ENCODE measurements at regions not wholly inside any gene's neighbourhood (a gene's known extent, or its start where the extent isn't known, plus 50 kb on each side); places are given as distances from the start of the nearest gene placed in this dataset.
"Not testable (repeated sequence)": the region's sequence is repeated elsewhere in the genome, so short reads cannot be mapped to it uniquely, and the experiment has no call there.

GRCh38 chrX:144202726-144203125 is 318.9 kb downstream of the UBE2NL start:
- not testable (repeated sequence) for H3K9me3 Mint-ChIP-seq (ENCODE audit: insufficient read depth)

GRCh38 chrX:144208360-144209024 is 324.6 kb downstream of the UBE2NL start:
- DNase-seq; H3K79me2 ChIP-seq (ENCODE audit: control insufficient read depth, insufficient read depth, low read length); H3K9me3 Mint-ChIP-seq (ENCODE audit: insufficient read depth); H3K27ac Mint-ChIP-seq; H3K36me3 ChIP-seq (replicated peaks in 1 of 2; ENCODE audit: control extremely low read depth in 1 of 2, control insufficient read depth in 1 of 2, extremely low read depth in 1 of 2, insufficient read depth in 2 of 2, low read length in 1 of 2); H3K9ac ChIP-seq (ENCODE audit: low read length); H3K27ac ChIP-seq (ENCODE audit: low read length in 2 of 2); H3K27me3 ChIP-seq (replicated peaks in 1 of 4; ENCODE audit: control extremely low read depth in 1 of 4, control insufficient read depth in 3 of 4, insufficient read depth in 4 of 4, low read length in 3 of 4); H4K20me1 ChIP-seq (ENCODE audit: control insufficient read depth, insufficient read depth, low read length, poor library complexity, severe bottlenecking); H3K27me3 Mint-ChIP-seq; H3K4me1 Mint-ChIP-seq; H3K4me3 ChIP-seq (ENCODE audit: control extremely low read depth in 1 of 5, extremely low read depth in 1 of 5, insufficient read depth in 1 of 5, low read depth in 2 of 5, low read length in 4 of 5); H2AFZ ChIP-seq (ENCODE audit: insufficient read depth, low read depth, low read length, poor library complexity, severe bottlenecking); intact Hi-C loops (cut with micrococcal nuclease); H3K4me3 Mint-ChIP-seq; POLR2A ChIA-PET; ATAC-seq (ENCODE audit: low read depth); CTCF ChIA-PET; H3K4me2 ChIP-seq (replicated peaks; ENCODE audit: low read depth, low read length, poor library complexity, severe bottlenecking); H3K9me3 ChIP-seq (ENCODE audit: control extremely low read depth in 1 of 3, control insufficient read depth in 2 of 3, insufficient read depth in 1 of 3, low read length in 2 of 3); H3K4me1 ChIP-seq (ENCODE audit: control insufficient read depth in 2 of 2, insufficient read depth in 2 of 2, low read length in 2 of 2): not testable (repeated sequence)
- no CpG with 5 or more reads among the region's 6 CpGs for WGBS (ENCODE audit: insufficient coverage)

More at GRCh38 chrX:144202726-144203125, 318.9 kb downstream of the UBE2NL start:
- H3K27ac Mint-ChIP-seq; H3K4me1 Mint-ChIP-seq; H3K27me3 ChIP-seq (replicated peaks in 1 of 4; ENCODE audit: control extremely low read depth in 1 of 4, control insufficient read depth in 3 of 4, insufficient read depth in 4 of 4, low read length in 3 of 4); H3K9ac ChIP-seq (ENCODE audit: low read length); POLR2A ChIA-PET; intact Hi-C loops (cut with micrococcal nuclease); H3K79me2 ChIP-seq (ENCODE audit: control insufficient read depth, insufficient read depth, low read length); H2AFZ ChIP-seq (ENCODE audit: insufficient read depth, low read depth, low read length, poor library complexity, severe bottlenecking); H3K4me1 ChIP-seq (ENCODE audit: control insufficient read depth in 2 of 2, insufficient read depth in 2 of 2, low read length in 2 of 2); H3K4me3 Mint-ChIP-seq; CTCF ChIA-PET; H3K4me2 ChIP-seq (replicated peaks; ENCODE audit: low read depth, low read length, poor library complexity, severe bottlenecking); H3K27me3 Mint-ChIP-seq; DNase-seq; H3K9me3 ChIP-seq (ENCODE audit: control extremely low read depth in 1 of 3, control insufficient read depth in 2 of 3, insufficient read depth in 1 of 3, low read length in 2 of 3); H3K4me3 ChIP-seq (ENCODE audit: control extremely low read depth in 1 of 5, extremely low read depth in 1 of 5, insufficient read depth in 1 of 5, low read depth in 2 of 5, low read length in 4 of 5); H3K27ac ChIP-seq (ENCODE audit: low read length in 2 of 2); H3K36me3 ChIP-seq (replicated peaks in 1 of 2; ENCODE audit: control extremely low read depth in 1 of 2, control insufficient read depth in 1 of 2, extremely low read depth in 1 of 2, insufficient read depth in 2 of 2, low read length in 1 of 2); H4K20me1 ChIP-seq (ENCODE audit: control insufficient read depth, insufficient read depth, low read length, poor library complexity, severe bottlenecking): not testable (repeated sequence)
- ATAC-seq (ENCODE audit: low read depth) = peak; percentile 84
- no CpG with 5 or more reads among the region's 2 CpGs for WGBS (ENCODE audit: insufficient coverage)

All from B cell (primary cell).